HepG2 (cell line): ENCODE measurements at regions not wholly inside any gene's neighbourhood (a gene's known extent, or its start where the extent isn't known, plus 50 kb on each side); places are given as distances from the start of the nearest gene placed in this dataset.

ENCODE experiments used
- CBX5 ChIP-seq: sonication (generic); formaldehyde crosslinking; IDR thresholded peaks from 2 replicates; pipeline ENCODE4 v1.4.0; 2020; ENCODE audit warnings: missing genetic modification reagents, borderline replicate concordance
- CREB1 ChIP-seq, 2 experiments: fragments of 450-650 bp in 1 of 2; IDR thresholded peaks; 2 replicates each; pipeline ENCODE4 v1.6.1; 2016 to 2017; ENCODE audit warnings: control low read depth in 1 of 2, mild to moderate bottlenecking in 1 of 2, missing compliant biosample characterization in 1 of 2, missing genetic modification characterization in 1 of 2
- NONO ChIP-seq, 2 experiments: fragments of 450-650 bp in 1 of 2; sonication (generic) in 1 of 2; formaldehyde crosslinking in 1 of 2; IDR thresholded peaks in 1 of 2; conservative IDR thresholded peaks in 1 of 2; 2 replicates each; pipeline versions ENCODE4 v1.6.1 to v1.8.0; 2017 to 2022; ENCODE audit warnings: mild to moderate bottlenecking in 1 of 2, missing genetic modification reagents in 1 of 2, moderate library complexity in 1 of 2
- NRL ChIP-seq: sonication (generic); formaldehyde crosslinking; IDR thresholded peaks from 2 replicates; pipeline ENCODE4 v1.5.0; 2020; ENCODE audit warnings: missing genetic modification reagents, mild to moderate bottlenecking, moderate library complexity, borderline replicate concordance
- POLR2A ChIP-seq, 2 experiments: IDR thresholded peaks; 2 replicates each; pipeline ENCODE4 v1.6.1; 2011; ENCODE audit warnings: low read depth in 2 of 2, low read length in 2 of 2, mild to moderate bottlenecking in 1 of 2, moderate library complexity in 1 of 2; ENCODE audit not compliant: insufficient read depth in 1 of 2
- RFX5 ChIP-seq: IDR thresholded peaks from 2 replicates; pipeline ENCODE4 v1.6.1; 2011; ENCODE audit warnings: low read depth, low read length, improper control_type of control experiment
- SOX13 ChIP-seq, 3 experiments: fragments of 450-650 bp in 1 of 3; sonication (generic) in 1 of 3; formaldehyde crosslinking in 1 of 3; IDR thresholded peaks in 2 of 3; conservative IDR thresholded peaks in 1 of 3; 2 replicates each; pipeline versions ENCODE4 v1.5.0 to v1.6.1; 2016 to 2020; ENCODE audit warnings: antibody characterized with exemption in 1 of 3, mild to moderate bottlenecking in 1 of 3, missing compliant biosample characterization in 1 of 3, missing genetic modification reagents in 1 of 3, moderate library complexity in 1 of 3
- TEAD2 ChIP-seq: sonication (generic); formaldehyde crosslinking; IDR thresholded peaks from 2 replicates; pipeline ENCODE4 v1.9.0; 2021; ENCODE audit warnings: missing genetic modification reagents
- ZBTB20 ChIP-seq: sonication (generic); formaldehyde crosslinking; IDR thresholded peaks from 2 replicates; pipeline ENCODE4 v1.8.1; 2023; ENCODE audit warnings: missing genetic modification reagents, low read depth, mild to moderate bottlenecking, borderline replicate concordance
- ZNF10 ChIP-seq: sonication (generic); formaldehyde crosslinking; IDR thresholded peaks from 2 replicates; pipeline ENCODE4 v1.4.0; 2020; ENCODE audit warnings: mild to moderate bottlenecking, low read depth, missing genetic modification reagents, borderline replicate concordance
- ZNF44 ChIP-seq: sonication (generic); formaldehyde crosslinking; IDR thresholded peaks from 2 replicates; pipeline ENCODE4 v1.5.1; 2020; ENCODE audit warnings: mild to moderate bottlenecking, missing genetic modification reagents
- TF ChIP-seq, protein P1 (sequence below): sonication (generic); formaldehyde crosslinking; IDR thresholded peaks from 2 replicates; pipeline ENCODE4 v1.4.0; 2020; ENCODE audit warnings: mild to moderate bottlenecking, missing genetic modification reagents

- TF ChIP-seq ZBTB20 (CRISPR knock-in tag) (no peak), CBX5 (CRISPR knock-in tag) (no peak), ZNF44 (CRISPR knock-in tag) (no peak), NONO (IDR thresholded peaks at IDR 0.05) (no peak), NONO (CRISPR knock-in tag; conservative IDR thresholded peaks at IDR 0.05) (no peak), TEAD2 (CRISPR knock-in tag) (no peak), NRL (CRISPR knock-in tag) (no peak), POLR2A (IDR thresholded peaks at IDR 0.05; ENCODE audit: insufficient read depth in 1 of 2, low read depth in 2 of 2, low read length in 2 of 2) (no peak), SOX13 (IDR thresholded peaks at IDR 0.05) (no peak), SOX13 (CRISPR knock-in tag; conservative IDR thresholded peaks at IDR 0.05 in 1 of 2, IDR thresholded peaks at IDR 0.05 in 1 of 2) (no peak), CREB1 (IDR thresholded peaks at IDR 0.05) (no peak), CREB1 (CRISPR knock-in tag; IDR thresholded peaks at IDR 0.05) (no peak), ZNF10 (CRISPR knock-in tag) (no peak), RFX5 (no peak)
- TF ChIP-seq, protein P1, sequence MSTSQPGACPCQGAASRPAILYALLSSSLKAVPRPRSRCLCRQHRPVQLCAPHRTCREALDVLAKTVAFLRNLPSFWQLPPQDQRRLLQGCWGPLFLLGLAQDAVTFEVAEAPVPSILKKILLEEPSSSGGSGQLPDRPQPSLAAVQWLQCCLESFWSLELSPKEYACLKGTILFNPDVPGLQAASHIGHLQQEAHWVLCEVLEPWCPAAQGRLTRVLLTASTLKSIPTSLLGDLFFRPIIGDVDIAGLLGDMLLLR (CRISPR knock-in tag): no peak
Observed at GRCh38 chr22:44620841-44621257, 81.2 kb upstream of the PRR5 start.
